Endothelial cell of umbilical vein (primary cell): ENCODE measurements at regions not wholly inside any gene's neighbourhood (a gene's known extent, or its start where the extent isn't known, plus 50 kb on each side); places are given as distances from the start of the nearest gene placed in this dataset.

Experiments used
- BruUV-seq: library from RNA; stranded (reverse); fragments of 400-500 nt; replicated peaks from 2 replicates; lab custom pipeline; 2021; lab: Mats Ljungman, UMichigan
- CTCF ChIA-PET: fragments of 300-600, 350-600 bp; sonication (Branson Sonifier 250); formaldehyde crosslinking; loops from one replicate; lab custom pipeline; 2021; ENCODE audit warnings: antibody characterized with exemption, inconsistent platforms; lab: Charles Lee
- POLR2A ChIA-PET: fragments of 300-600, 350-600 bp; sonication (Branson Sonifier 250); formaldehyde crosslinking; loops from one replicate; lab custom pipeline; 2021; ENCODE audit warnings: antibody characterized with exemption, inconsistent platforms; lab: Charles Lee
- DNase-seq: peaks from one replicate; pipeline ENCODE4 v3.0.0-alpha.2; 2011; ENCODE audit warnings: low read depth, low spot score
- FAIRE-seq: peaks from 2 replicates; lab custom pipeline; 2011; peaks lifted over from hg19 to GRCh38; lab: Jason Lieb, UNC
- H2AFZ ChIP-seq: 2 replicates; pipeline ENCODE4 v1.6.0; 2012; ENCODE audit warnings: low read depth, low read length, control low read depth, inconsistent platforms
- H3K27ac ChIP-seq: 2 replicates; pipeline ENCODE4 v1.5.1; 2011; ENCODE audit warnings: low read depth, mild to moderate bottlenecking, control low read depth, low read length, moderate library complexity; ENCODE audit not compliant: insufficient read depth
- H3K27me3 ChIP-seq, 2 experiments: 2 replicates each; pipeline versions ENCODE4 v1.6.0 to v1.6.1; 2011; ENCODE audit warnings: low read length in 2 of 2, mixed read lengths in 1 of 2; ENCODE audit not compliant: control insufficient read depth in 2 of 2, insufficient read depth in 2 of 2
- H3K36me3 ChIP-seq, 2 experiments: 2 replicates in 1 of 2; 3 replicates in 1 of 2; pipeline ENCODE4 v1.5.1; 2011; ENCODE audit warnings: low read length in 2 of 2, mild to moderate bottlenecking in 1 of 2, moderate library complexity in 1 of 2; ENCODE audit not compliant: control insufficient read depth in 2 of 2, insufficient read depth in 2 of 2; ENCODE audit errors: extremely low read depth in 1 of 2
- H3K4me1 ChIP-seq: 3 replicates; pipeline ENCODE4 v1.5.1; 2011; ENCODE audit warnings: mild to moderate bottlenecking, low read length; ENCODE audit not compliant: control insufficient read depth, insufficient read depth; ENCODE audit errors: extremely low read depth
- H3K4me2 ChIP-seq: 2 replicates; pipeline ENCODE4 v1.6.1; 2011; ENCODE audit warnings: low read length, control low read depth, mixed read lengths; ENCODE audit not compliant: insufficient read depth
- H3K4me3 ChIP-seq, 3 experiments: fragments of 200-600 bp in 1 of 3; sonication (generic), shearing (Covaris generic) in 1 of 3; replicated peaks in 1 of 3; 2 replicates each; pipeline ENCODE4 v1.5.1; 2011 to 2016; ENCODE audit warnings: control low read depth in 3 of 3, low read length in 3 of 3, mild to moderate bottlenecking in 2 of 3, inconsistent platforms in 1 of 3, low read depth in 1 of 3, moderate library complexity in 1 of 3; ENCODE audit not compliant: insufficient read depth in 1 of 3
- H3K79me2 ChIP-seq: 2 replicates; pipeline ENCODE4 v1.6.0; 2012; ENCODE audit warnings: low read length, inconsistent platforms; ENCODE audit not compliant: control insufficient read depth, insufficient read depth
- H3K9ac ChIP-seq: replicated peaks from 2 replicates; pipeline ENCODE3; 2011; ENCODE audit warnings: low read length, control low read depth; ENCODE audit not compliant: insufficient read depth; ENCODE audit errors: extremely low read depth
- H3K9me1 ChIP-seq: replicated peaks from 3 replicates; pipeline ENCODE4 v1.6.0; 2011; ENCODE audit warnings: mild to moderate bottlenecking, low read length; ENCODE audit not compliant: control insufficient read depth, insufficient read depth; ENCODE audit errors: extremely low read depth
- H3K9me3 ChIP-seq: replicated peaks from 2 replicates; pipeline ENCODE4 v1.5.1; 2012; ENCODE audit warnings: low read length, inconsistent platforms; ENCODE audit not compliant: control insufficient read depth, insufficient read depth
- H4K20me1 ChIP-seq: replicated peaks from 2 replicates; pipeline ENCODE3; 2011; ENCODE audit warnings: mild to moderate bottlenecking, low read length; ENCODE audit not compliant: control insufficient read depth, insufficient read depth; ENCODE audit errors: extremely low read depth
- FOS ChIP-seq: IDR thresholded peaks from 2 replicates; pipeline ENCODE4 v1.6.1; 2011; ENCODE audit warnings: mild to moderate bottlenecking, low read length, moderate library complexity, borderline replicate concordance; ENCODE audit not compliant: insufficient read depth
- GATA2 ChIP-seq: IDR thresholded peaks from 2 replicates; pipeline ENCODE4 v1.7.0; 2011; ENCODE audit warnings: low read depth, mild to moderate bottlenecking, moderate library complexity, mixed read lengths, low read length; ENCODE audit not compliant: insufficient read length, insufficient read depth
- JUN ChIP-seq: IDR thresholded peaks from 2 replicates; pipeline ENCODE4 v1.6.1; 2011; ENCODE audit warnings: borderline replicate concordance, low read depth; ENCODE audit not compliant: insufficient read length, insufficient read depth
- MAX ChIP-seq: IDR thresholded peaks from 2 replicates; pipeline ENCODE4 v1.6.1; 2011; ENCODE audit not compliant: insufficient read depth, insufficient read length
- MYC ChIP-seq: IDR thresholded peaks from one replicate; pipeline ENCODE4 v1.6.1; 2011; ENCODE audit warnings: mild to moderate bottlenecking, low read depth, low read length
- POLR2A ChIP-seq: IDR thresholded peaks from 2 replicates; pipeline ENCODE4 v1.6.1; 2012; ENCODE audit warnings: low read depth, mild to moderate bottlenecking, control low read depth, low read length
- POLR2AphosphoS5 ChIP-seq: IDR thresholded peaks from 2 replicates; pipeline ENCODE4 v1.6.1; 2012; ENCODE audit warnings: low read depth, mild to moderate bottlenecking, control low read depth, low read length, moderate library complexity; ENCODE audit not compliant: insufficient read depth
- dilution Hi-C: fragments of 300-500 bp; cut with MboI; formaldehyde crosslinking; loops from one replicate; pipeline ENCODE4 v1.15.0; 2019; ENCODE audit warnings: low sequenced_read_pairs; ENCODE audit not compliant: extremely low pct_ligation_motif_present
- intact Hi-C: fragments of 100-400 bp; cut with micrococcal nuclease; formaldehyde crosslinking; loops from one replicate; pipeline ENCODE4 v1.10.0; 2022
- TF ChIP-seq, protein P1 (sequence below), 2 donors: IDR thresholded peaks; 1 replicate in 1 of 2; 2 replicates in 1 of 2; pipeline ENCODE4 v1.5.1; 2011; ENCODE audit warnings: low read length in 2 of 2, mild to moderate bottlenecking in 2 of 2, moderate library complexity in 2 of 2, control low read depth in 1 of 2, inconsistent platforms in 1 of 2, low read depth in 1 of 2; ENCODE audit not compliant: insufficient read depth in 1 of 2; ENCODE audit errors: extremely low read depth in 1 of 2

GRCh38 chr14:54267172-54267571 lies 129.6 kb upstream of the CDKN3 start:
- H3K9me3 ChIP-seq: no peaks in the 10 kb centered on the region
- H3K4me1 ChIP-seq: no peaks in the 10 kb centered on the region
- H3K36me3 ChIP-seq: no peaks in the 10 kb centered on the region
- no peaks in the 10 kb centered on the region for H3K79me2 ChIP-seq
- no peaks in the 10 kb centered on the region for H3K27me3 ChIP-seq
- no peaks in the 10 kb centered on the region for H3K9me1 ChIP-seq
- dilution Hi-C loops (no loop called here), intact Hi-C loops (no loop called here)
- no TSS peak for BruUV-seq
- ChIA-PET POLR2A (no interaction called here), CTCF (interaction anchor here (1.1 kb wide), 1 partner anchor 21 kb away, joined by 3 read pairs; no protein-coding TSS in a partner anchor)
- no peak overlapping the region for H2AFZ ChIP-seq
- no peak overlapping the region for H3K9ac ChIP-seq
- no peaks in the 10 kb centered on the region for H4K20me1 ChIP-seq
- FAIRE-seq (no peak), DNase-seq (no peak)
- no peak overlapping the region for H3K27ac ChIP-seq
- TF ChIP-seq JUN (no peak), MYC (no peak), POLR2A (no peak), GATA2 (no peak), POLR2AphosphoS5 (no peak), MAX (no peak), FOS (no peak)
- TF ChIP-seq, protein P1, sequence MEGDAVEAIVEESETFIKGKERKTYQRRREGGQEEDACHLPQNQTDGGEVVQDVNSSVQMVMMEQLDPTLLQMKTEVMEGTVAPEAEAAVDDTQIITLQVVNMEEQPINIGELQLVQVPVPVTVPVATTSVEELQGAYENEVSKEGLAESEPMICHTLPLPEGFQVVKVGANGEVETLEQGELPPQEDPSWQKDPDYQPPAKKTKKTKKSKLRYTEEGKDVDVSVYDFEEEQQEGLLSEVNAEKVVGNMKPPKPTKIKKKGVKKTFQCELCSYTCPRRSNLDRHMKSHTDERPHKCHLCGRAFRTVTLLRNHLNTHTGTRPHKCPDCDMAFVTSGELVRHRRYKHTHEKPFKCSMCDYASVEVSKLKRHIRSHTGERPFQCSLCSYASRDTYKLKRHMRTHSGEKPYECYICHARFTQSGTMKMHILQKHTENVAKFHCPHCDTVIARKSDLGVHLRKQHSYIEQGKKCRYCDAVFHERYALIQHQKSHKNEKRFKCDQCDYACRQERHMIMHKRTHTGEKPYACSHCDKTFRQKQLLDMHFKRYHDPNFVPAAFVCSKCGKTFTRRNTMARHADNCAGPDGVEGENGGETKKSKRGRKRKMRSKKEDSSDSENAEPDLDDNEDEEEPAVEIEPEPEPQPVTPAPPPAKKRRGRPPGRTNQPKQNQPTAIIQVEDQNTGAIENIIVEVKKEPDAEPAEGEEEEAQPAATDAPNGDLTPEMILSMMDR (IDR thresholded peaks at IDR 0.05; ENCODE audit: extremely low read depth in 1 of 2, insufficient read depth in 1 of 2, low read depth in 1 of 2, low read length in 2 of 2): no peak
- H3K4me2 ChIP-seq: no peak overlapping the region
- no peak overlapping the region for H3K4me3 ChIP-seq
